ENCODE measurements at regions not wholly inside any gene's neighbourhood (a gene's known extent, or its start where the extent isn't known, plus 50 kb on each side); places are given as distances from the start of the nearest gene placed in this dataset.

DNA sequence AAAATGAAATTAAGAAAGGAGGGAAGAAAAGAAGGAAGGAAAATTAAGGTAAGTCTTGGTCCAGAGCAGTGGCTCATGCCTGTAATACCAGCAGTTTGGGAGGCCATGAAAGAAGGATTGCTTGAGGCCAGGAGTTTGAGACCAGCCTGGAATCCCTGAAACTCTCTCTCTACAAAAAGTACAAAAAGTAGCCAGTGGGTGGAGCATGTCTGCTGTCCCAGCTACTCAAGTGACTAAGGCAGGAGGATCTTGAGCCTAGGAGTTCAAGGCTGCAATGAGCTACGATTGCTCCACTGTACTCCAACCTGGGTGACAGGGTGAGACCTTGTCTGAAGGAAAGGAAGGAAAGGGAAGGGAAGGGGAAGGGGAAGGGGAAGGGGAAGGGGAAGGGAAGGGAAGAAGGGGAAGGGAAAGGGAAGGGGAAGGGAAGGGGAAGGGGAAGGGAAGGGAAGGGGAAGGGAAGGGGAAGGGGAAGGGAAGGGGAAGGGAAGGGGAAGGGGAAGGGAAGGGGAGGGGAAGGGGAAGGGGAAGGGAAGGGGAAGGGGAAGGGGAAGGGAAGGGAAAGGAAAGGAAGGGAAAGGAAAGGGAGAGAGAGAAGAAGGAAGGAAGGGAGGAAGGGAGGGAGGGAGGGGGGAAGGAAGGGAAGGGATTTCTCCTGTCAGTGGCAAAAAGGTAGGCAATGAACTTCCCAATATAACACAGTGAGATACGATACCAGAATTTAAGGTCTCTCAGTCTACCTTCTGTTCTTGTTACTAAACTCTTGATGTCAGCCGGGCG lies 412.8 kb downstream of the CMPK2 start:
- no peak for DNase-seq (ENCODE audit: low read depth in 2 of 2)

GRCh38 chr2:6454286-6454990 lies 411.3 kb downstream of the CMPK2 start:
- no peak for DNase-seq (ENCODE audit: low read depth in 2 of 2)

GRCh38 chr2:6459138-6459537 lies 406.6 kb downstream of the CMPK2 start:
- DNase-seq (ENCODE audit: low read depth in 2 of 2) = no peak

DNA sequence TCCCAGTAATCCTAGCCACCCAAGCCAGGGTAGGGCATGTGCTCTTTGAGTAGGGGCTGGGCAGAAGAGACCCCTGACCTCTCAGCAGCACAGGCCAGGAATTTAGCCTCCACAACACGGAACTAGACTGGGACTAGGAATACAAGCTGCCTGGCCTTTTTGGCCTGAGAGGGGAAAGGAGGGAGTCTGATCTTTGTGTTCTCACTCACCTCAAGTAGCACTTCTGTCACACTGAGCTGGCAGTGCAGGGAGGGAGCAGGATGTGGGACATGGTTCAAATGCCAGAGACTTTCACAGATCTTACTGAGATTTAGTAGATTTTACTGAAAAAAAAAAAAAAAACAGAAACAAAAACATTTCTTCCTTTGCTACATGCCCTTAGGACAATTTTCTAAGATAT lies 395.2 kb downstream of the CMPK2 start:
- DNase-seq (ENCODE audit: low read depth in 2 of 2) = no peak

GRCh38 chr2:6471419-6471818 lies 394.3 kb downstream of the CMPK2 start:
- DNase-seq (ENCODE audit: low read depth in 2 of 2) = no peak

- DNase-seq (ENCODE audit: low read depth in 2 of 2) = no peak
Observed at GRCh38 chr2:6474161-6475140, 391.3 kb downstream of the CMPK2 start.

GRCh38 chr2:6475155-6475940 lies 390.4 kb downstream of the CMPK2 start:
- DNase-seq (ENCODE audit: low read depth in 2 of 2) = no peak

- no peak for DNase-seq (ENCODE audit: low read depth in 2 of 2)
Observed at GRCh38 chr2:6480514-6480913, 385.2 kb downstream of the CMPK2 start.

DNA sequence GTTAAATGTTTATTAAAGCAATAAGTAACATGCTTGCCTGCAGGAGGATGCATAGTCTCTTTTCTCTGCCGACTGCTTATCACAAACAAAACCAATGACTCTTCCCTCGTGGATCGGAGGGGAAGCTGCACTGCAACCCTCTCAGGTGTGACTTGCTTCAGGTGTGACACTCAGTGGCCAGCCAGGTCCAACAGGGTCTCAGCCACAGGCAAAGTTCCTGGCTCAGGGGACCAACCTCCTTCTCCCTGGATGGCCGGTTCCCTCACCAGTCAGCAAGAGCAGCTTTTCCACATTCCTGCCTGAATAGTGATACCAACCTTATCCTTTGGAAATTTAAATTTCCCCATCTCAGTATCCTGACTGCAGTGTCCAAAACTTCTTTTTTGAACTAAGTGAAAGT lies 383.5 kb downstream of the CMPK2 start:
- DNase-seq (ENCODE audit: low read depth in 2 of 2) = no peak

DNA sequence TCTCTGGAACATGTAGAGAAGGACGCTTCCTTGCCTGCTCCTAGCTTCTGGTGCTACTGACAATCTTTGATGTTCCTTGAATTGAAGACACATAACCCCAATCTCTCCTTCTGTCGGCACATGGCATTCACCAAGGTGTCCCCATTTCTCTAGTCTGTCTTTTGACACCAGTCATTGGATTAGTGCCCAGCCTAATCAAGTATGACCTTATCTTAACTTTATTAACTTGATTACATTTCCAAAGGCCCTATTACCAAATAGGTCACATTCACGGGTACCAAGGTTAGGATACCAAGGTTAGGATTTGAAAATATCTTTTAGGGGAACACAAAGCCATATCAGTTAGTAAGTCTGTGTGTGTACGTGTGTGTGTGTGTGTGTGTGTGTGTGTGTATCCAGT lies 377.9 kb downstream of the CMPK2 start:
- DNase-seq (ENCODE audit: low read depth in 2 of 2) = no peak

GRCh38 chr2:6492573-6492972 lies 373.1 kb downstream of the CMPK2 start:
- DNase-seq (ENCODE audit: low read depth in 2 of 2) = no peak

DNA sequence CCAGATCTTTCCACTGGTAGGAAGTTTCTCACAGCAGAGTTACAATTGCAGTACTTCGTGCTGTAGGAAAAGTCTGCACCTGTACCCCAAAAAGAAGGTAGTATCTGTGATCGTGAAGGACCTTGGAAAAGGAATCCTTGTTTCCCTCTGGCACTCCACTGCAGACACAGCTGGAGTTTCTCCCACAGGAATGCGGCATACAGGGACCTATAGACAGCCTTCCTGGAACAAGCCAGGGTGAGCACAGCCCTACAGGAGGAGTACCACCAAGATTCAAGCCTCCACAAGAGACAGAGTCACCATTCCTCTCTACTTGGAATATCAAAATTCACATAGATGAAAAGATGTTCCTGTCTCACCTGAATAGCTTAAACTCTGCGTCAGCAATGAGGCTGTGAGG lies 372.4 kb downstream of the CMPK2 start:
- DNase-seq (ENCODE audit: low read depth in 2 of 2) = no peak

GRCh38 chr2:6493669-6494068 lies 372.0 kb downstream of the CMPK2 start:
- no peak for DNase-seq (ENCODE audit: low read depth in 2 of 2)

DNA sequence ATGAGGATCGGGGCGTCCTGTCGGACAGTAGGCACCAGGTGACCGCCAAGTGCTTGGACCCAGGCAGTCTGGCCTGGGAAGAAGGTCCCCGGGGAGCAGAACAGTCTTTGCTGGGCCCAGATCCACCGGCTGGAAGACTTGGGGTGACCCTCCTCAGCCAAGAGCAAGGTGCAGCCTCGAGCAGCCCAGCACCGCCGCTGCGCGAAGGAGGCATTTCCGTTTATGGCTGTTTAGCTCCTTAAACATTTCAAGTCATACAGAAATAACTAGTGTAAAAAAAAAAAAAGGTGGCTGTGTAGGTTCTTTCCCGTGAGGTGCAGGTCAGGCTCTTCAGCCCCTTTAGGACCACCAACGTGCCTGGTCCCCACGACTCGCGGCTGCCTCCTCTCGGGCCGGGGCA lies 370.2 kb downstream of the CMPK2 start:
- DNase-seq (ENCODE audit: low read depth in 2 of 2) = no peak

- DNase-seq (ENCODE audit: low read depth in 2 of 2) = no peak
Observed at GRCh38 chr2:6496376-6496775, 369.3 kb downstream of the CMPK2 start.

DNA sequence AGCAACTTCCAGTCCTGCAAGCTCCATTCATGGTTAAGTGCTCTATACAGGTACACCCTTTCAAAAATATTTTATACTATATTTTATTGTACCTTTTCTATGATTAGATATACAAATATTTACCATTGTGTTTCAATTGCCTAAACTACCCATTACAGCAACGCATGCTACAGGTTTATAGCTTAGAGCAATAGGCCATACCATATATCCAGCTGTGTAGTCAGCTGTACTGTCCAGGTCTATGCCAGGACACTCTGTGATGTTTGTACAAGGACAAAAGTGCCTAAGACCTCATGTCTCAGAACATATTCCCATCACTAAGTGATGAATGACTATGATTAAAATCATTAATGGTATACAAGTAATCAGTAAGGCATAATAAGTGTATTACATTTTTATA lies 368.7 kb downstream of the CMPK2 start:
- DNase-seq (ENCODE audit: low read depth in 2 of 2) = no peak

GRCh38 chr2:6498841-6499240 lies 366.9 kb downstream of the CMPK2 start:
- DNase-seq (ENCODE audit: low read depth in 2 of 2) = no peak

GRCh38 chr2:6499691-6500090 lies 366.0 kb downstream of the CMPK2 start:
- DNase-seq (ENCODE audit: low read depth in 2 of 2) = no peak

GRCh38 chr2:6506361-6506794 lies 359.3 kb downstream of the CMPK2 start:
- peak; percentile 91 to 94 for DNase-seq (ENCODE audit: low read depth in 2 of 2)

- DNase-seq (ENCODE audit: low read depth in 2 of 2) = no peak
Observed at GRCh38 chr2:6506859-6507258, 358.8 kb downstream of the CMPK2 start.

- DNase-seq (ENCODE audit: low read depth in 2 of 2) = no peak
Observed at GRCh38 chr2:6510532-6510931, 355.2 kb downstream of the CMPK2 start.
